ENCODE measurements at regions not wholly inside any gene's neighbourhood (a gene's known extent, or its start where the extent isn't known, plus 50 kb on each side); places are given as distances from the start of the nearest gene placed in this dataset.

GRCh38 chr20:52035977-52036376, 155.6 kb downstream of the ZFP64 start:
- TF ChIP-seq CTCF (IDR thresholded peaks at IDR 0.05), result no peak
- TF ChIP-seq SIN3A (IDR thresholded peaks at IDR 0.05; ENCODE audit: borderline replicate concordance, insufficient read depth, low read depth, low read length), result no peak
- no peak for TF ChIP-seq POLR2AphosphoS5 (IDR thresholded peaks at IDR 0.05; ENCODE audit: low read depth, low read length)
- TF ChIP-seq TCF7L2 (IDR thresholded peaks at IDR 0.05; ENCODE audit: low read depth, low read length), result no peak
